BE2C (cell line): ENCODE measurements at regions not wholly inside any gene's neighbourhood (a gene's known extent, or its start where the extent isn't known, plus 50 kb on each side); places are given as distances from the start of the nearest gene placed in this dataset.

Experiments
- DNase-seq: peaks from one replicate; pipeline ENCODE4 v3.0.0-alpha.2; 2020
- H3K27me3 ChIP-seq: fragments of 250-450 bp; sonication (Bioruptor Pico); 2 replicates; pipeline ENCODE4 v1.5.1; 2020; ENCODE audit warnings: mild to moderate bottlenecking
- H3K36me3 ChIP-seq: fragments of 250-450 bp; sonication (Bioruptor Pico); 2 replicates; pipeline ENCODE4 v1.5.1; 2020; ENCODE audit warnings: mild to moderate bottlenecking
- H3K4me1 ChIP-seq: fragments of 250-450 bp; sonication (Bioruptor Pico); 2 replicates; pipeline ENCODE4 v1.5.1; 2020
- H3K4me3 ChIP-seq: 2 replicates; pipeline ENCODE4 v1.5.1; 2011; ENCODE audit warnings: low read depth, low read length
- H3K9me3 ChIP-seq: fragments of 250-450 bp; sonication (Bioruptor Pico); 2 replicates; pipeline ENCODE4 v1.5.1; 2020
- TF ChIP-seq, protein P1 (sequence below): IDR thresholded peaks from 2 replicates; pipeline ENCODE4 v1.5.1; 2012; ENCODE audit warnings: mild to moderate bottlenecking, low read depth, low read length

DNA sequence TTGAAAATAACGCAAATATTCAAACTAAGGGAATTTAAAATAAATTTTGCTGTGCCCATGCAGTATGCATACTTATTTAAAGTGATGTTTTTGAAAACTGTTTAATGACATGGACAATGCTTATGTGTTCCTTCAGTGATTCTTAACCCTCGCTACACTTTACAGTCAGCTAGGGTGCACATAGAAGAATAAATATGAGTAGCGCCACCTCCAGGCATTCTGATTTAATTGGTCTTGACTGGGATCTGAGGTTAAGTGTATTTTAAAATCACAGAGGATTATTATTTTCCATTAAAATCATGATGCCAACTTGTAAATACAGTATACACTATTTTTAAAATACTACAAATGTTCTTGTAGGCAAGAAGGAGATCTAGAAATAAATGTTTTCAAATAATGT lies 373.5 kb upstream of the ADGRL4 start:
- TF ChIP-seq, protein P1, sequence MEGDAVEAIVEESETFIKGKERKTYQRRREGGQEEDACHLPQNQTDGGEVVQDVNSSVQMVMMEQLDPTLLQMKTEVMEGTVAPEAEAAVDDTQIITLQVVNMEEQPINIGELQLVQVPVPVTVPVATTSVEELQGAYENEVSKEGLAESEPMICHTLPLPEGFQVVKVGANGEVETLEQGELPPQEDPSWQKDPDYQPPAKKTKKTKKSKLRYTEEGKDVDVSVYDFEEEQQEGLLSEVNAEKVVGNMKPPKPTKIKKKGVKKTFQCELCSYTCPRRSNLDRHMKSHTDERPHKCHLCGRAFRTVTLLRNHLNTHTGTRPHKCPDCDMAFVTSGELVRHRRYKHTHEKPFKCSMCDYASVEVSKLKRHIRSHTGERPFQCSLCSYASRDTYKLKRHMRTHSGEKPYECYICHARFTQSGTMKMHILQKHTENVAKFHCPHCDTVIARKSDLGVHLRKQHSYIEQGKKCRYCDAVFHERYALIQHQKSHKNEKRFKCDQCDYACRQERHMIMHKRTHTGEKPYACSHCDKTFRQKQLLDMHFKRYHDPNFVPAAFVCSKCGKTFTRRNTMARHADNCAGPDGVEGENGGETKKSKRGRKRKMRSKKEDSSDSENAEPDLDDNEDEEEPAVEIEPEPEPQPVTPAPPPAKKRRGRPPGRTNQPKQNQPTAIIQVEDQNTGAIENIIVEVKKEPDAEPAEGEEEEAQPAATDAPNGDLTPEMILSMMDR: no peak
- Histone ChIP-seq H3K4me1 (no peaks in the 10 kb centered on the region), H3K36me3 (no peaks in the 10 kb centered on the region), H3K9me3 (no peaks in the 10 kb centered on the region), H3K4me3 (no peak overlapping the region), H3K27me3 (no peaks in the 10 kb centered on the region)
- no peak for DNase-seq

DNA sequence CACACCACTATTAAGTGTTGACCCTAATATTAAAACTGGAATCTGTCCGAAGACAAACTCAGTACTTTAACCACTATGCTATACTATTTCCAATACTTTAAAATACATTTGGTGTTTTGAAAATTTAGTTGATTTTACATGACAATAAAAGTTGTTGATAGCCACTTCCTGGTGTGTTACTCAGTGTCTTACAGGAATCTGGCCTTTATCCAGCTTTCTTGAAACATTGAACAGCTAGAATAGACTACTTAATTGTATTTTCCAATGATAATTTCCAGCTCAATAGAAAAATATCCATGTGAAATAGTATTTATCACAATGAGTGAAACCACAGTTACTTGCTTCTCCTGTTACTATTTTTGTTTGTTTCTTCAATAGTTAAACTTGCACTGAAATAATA lies 369.6 kb upstream of the ADGRL4 start:
- Histone ChIP-seq H3K9me3 (no peaks in the 10 kb centered on the region), H3K36me3 (no peaks in the 10 kb centered on the region), H3K4me1 (no peaks in the 10 kb centered on the region), H3K27me3 (no peaks in the 10 kb centered on the region), H3K4me3 (no peak overlapping the region)
- DNase-seq: no peak
- TF ChIP-seq, protein P1: no peak

- H3K27me3 ChIP-seq: no peaks in the 10 kb centered on the region
- H3K4me1 ChIP-seq: no peaks in the 10 kb centered on the region
- no peaks in the 10 kb centered on the region for H3K36me3 ChIP-seq
- no peak for DNase-seq
- H3K4me3 ChIP-seq: no peak overlapping the region
- no peaks in the 10 kb centered on the region for H3K9me3 ChIP-seq
- TF ChIP-seq, protein P1: no peak
These were observed 368.8 kb upstream of the ADGRL4 start for GRCh38 chr1:79375352-79375751.

- Histone ChIP-seq H3K9me3 (no peaks in the 10 kb centered on the region), H3K4me1 (no peaks in the 10 kb centered on the region), H3K27me3 (no peaks in the 10 kb centered on the region), H3K4me3 (no peak overlapping the region), H3K36me3 (no peaks in the 10 kb centered on the region)
- DNase-seq: no peak
- TF ChIP-seq, protein P1: no peak
These were observed 367.9 kb upstream of the ADGRL4 start for GRCh38 chr1:79374397-79374796.

GRCh38 chr1:79373481-79374125 lies 367.1 kb upstream of the ADGRL4 start:
- Histone ChIP-seq H3K27me3 (no peaks in the 10 kb centered on the region), H3K36me3 (no peaks in the 10 kb centered on the region), H3K9me3 (no peaks in the 10 kb centered on the region), H3K4me3 (no peak overlapping the region), H3K4me1 (no peaks in the 10 kb centered on the region)
- DNase-seq: no peak
- TF ChIP-seq, protein P1: no peak

DNA sequence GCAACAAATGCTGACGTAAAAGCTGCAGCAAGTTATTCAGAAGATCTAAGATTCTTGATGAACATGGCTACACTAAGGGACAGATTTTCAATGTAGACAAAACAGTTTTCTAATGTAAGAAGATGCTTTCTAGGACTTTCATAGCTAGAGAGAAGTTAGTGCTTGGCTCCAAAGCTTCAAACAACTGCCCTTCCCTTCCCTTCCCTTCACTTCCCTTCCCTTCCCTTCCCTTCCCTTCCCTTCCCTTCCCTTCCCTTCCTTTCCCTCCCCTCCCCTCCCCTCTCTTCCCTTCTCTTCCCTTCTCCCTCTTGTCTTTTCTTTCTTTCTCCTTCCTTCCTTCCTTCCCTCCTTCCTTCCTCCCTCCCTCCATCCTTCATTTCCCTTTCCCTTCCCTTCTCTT lies 365.3 kb upstream of the ADGRL4 start:
- no peaks in the 10 kb centered on the region for H3K36me3 ChIP-seq
- H3K9me3 ChIP-seq: no peaks in the 10 kb centered on the region
- H3K4me3 ChIP-seq: no peak overlapping the region
- TF ChIP-seq, protein P1: no peak
- no peaks in the 10 kb centered on the region for H3K4me1 ChIP-seq
- no peak for DNase-seq
- no peaks in the 10 kb centered on the region for H3K27me3 ChIP-seq
